ENCODE measurements at regions not wholly inside any gene's neighbourhood (a gene's known extent, or its start where the extent isn't known, plus 50 kb on each side); places are given as distances from the start of the nearest gene placed in this dataset.

DNA sequence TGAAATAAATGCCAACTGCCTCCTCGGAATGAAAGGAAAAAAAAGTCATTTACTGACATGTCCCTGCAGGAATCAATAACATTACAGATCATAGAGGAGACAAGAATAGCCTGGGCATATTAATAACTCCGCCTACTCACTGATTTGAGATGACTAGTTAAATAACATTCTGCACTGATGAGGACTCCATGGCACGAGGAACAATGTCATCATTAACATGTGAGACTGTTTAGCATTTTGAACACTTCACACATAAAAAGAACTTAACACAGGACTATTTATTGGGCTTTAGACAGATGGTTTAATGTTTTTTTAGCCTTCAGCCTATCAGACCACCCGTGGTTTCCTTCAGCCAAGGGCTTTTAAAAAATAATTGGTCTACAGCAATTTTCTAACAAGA lies 170.1 kb downstream of the OLFM4 start:
- TF ChIP-seq, protein P1, sequence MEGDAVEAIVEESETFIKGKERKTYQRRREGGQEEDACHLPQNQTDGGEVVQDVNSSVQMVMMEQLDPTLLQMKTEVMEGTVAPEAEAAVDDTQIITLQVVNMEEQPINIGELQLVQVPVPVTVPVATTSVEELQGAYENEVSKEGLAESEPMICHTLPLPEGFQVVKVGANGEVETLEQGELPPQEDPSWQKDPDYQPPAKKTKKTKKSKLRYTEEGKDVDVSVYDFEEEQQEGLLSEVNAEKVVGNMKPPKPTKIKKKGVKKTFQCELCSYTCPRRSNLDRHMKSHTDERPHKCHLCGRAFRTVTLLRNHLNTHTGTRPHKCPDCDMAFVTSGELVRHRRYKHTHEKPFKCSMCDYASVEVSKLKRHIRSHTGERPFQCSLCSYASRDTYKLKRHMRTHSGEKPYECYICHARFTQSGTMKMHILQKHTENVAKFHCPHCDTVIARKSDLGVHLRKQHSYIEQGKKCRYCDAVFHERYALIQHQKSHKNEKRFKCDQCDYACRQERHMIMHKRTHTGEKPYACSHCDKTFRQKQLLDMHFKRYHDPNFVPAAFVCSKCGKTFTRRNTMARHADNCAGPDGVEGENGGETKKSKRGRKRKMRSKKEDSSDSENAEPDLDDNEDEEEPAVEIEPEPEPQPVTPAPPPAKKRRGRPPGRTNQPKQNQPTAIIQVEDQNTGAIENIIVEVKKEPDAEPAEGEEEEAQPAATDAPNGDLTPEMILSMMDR (IDR thresholded peaks at IDR 0.05; ENCODE audit: insufficient read depth, low read depth, low read length) = no peak
- H3K4me3 ChIP-seq (ENCODE audit: low read depth, low read length) = no peak overlapping the region
- DNase-seq (ENCODE audit: low read depth) = no peak

DNA sequence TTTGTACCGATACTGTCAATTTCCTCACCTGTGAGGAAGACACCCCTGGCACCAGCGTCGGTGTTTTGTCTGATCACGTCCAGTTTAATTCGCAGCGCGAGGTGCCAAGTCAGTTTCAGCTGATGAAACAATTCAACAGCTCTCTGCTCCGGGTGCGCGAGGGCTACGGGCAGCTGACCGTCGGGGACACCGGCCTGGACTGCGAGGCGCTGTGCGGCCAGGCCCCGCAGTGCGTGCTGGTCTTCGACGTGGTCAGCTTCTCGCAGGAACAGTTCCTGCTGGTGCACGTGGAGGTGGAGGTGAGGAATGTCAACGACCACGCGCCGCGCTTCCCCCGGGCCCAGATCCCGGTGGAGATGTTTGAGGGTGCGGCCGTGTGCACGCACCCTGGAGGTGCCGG lies 171.5 kb downstream of the OLFM4 start:
- no peak for DNase-seq (ENCODE audit: low read depth)
- H3K4me3 ChIP-seq (ENCODE audit: low read depth, low read length) = no peak overlapping the region
- TF ChIP-seq, protein P1 (IDR thresholded peaks at IDR 0.05; ENCODE audit: insufficient read depth, low read depth, low read length) = no peak

DNA sequence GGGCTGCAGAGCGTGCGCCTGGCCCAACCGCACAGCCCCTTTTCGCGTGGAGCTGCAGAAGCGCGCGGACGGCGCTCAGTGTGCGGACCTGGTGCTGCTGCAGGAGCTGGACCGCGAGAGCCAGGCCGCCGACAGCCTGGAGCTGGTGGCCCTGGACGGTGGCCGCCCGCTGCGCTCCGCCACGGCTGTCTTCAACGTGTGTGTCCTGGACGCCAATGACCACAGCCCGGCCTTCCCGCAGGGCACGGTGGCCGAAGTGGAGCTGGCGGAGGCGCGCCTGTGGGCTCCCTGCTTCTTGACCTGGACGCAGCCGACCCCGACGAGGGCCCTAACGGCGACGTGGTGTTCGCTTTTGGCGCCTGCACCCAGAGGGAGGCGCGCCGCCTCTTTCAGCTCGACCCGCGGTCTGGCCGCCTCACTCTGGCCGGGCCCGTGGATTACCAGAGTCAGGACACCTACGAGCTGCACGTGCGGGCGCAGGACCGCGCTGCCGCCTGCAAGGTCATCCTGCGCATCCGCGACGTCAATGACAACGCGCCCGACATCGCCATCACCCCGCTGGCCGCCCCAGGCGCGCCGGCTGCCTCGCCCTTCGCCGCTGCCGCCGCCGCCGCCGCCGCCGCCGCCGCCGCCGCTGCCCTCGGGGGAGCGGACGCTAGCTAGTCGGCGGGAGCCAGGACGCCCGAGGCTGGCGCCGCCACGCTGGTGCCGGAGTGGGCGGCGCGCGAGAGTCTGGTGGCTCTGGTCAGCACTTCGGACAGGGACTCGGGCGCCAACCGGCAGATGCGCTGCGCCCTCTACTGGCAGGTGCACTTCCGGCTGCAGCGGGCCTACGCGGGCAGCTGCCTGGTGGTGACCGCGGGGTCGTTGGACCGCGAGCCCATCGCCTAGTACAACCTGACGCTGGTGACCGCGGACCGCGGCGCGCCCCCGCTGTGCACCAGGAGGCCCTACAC lies 172.2 kb downstream of the OLFM4 start:
- no peak overlapping the region for H3K4me3 ChIP-seq (ENCODE audit: low read depth, low read length)
- DNase-seq (ENCODE audit: low read depth) = peak; percentile 0
- TF ChIP-seq, protein P1 (IDR thresholded peaks at IDR 0.05; ENCODE audit: insufficient read depth, low read depth, low read length) = peak; percentile 15

- H3K4me3 ChIP-seq (ENCODE audit: low read depth, low read length) = no peak overlapping the region
- TF ChIP-seq, protein P1 (IDR thresholded peaks at IDR 0.05; ENCODE audit: insufficient read depth, low read depth, low read length) = peak; percentile 2
- no peak for DNase-seq (ENCODE audit: low read depth)
Measured at GRCh38 chr13:53201454-53202225, 173.0 kb downstream of the OLFM4 start.

DNA sequence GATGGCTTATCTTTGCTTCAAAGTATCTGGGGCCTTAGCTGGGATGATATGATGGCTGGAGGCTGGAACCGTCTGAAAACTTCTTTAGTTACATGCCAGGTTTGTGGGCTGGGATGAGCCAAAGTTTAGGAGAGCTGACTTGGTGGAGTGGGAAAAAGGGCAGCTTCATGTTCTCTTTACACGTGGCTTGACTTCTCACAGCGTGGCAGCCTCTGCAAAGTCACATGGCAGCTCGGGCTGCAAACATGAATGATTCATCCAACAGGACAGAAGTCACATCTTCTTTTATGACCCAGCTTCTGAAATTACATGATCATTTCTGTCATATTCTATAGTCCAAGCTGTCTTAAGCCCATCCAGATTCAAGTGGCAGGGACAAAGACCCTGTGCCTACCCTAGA lies 176.0 kb downstream of the OLFM4 start:
- TF ChIP-seq, protein P1 (IDR thresholded peaks at IDR 0.05; ENCODE audit: insufficient read depth, low read depth, low read length) = no peak

GRCh38 chr13:53206455-53206854 lies 177.8 kb downstream of the OLFM4 start:
- TF ChIP-seq, protein P1 (IDR thresholded peaks at IDR 0.05; ENCODE audit: insufficient read depth, low read depth, low read length) = peak; percentile 15
- H3K4me3 ChIP-seq (ENCODE audit: low read depth, low read length) = no peak overlapping the region
- no peak for DNase-seq (ENCODE audit: low read depth)

More for the DNA sequence above, 176.0 kb downstream of the OLFM4 start:
- no peak overlapping the region for H3K4me3 ChIP-seq (ENCODE audit: low read depth, low read length)
- DNase-seq (ENCODE audit: low read depth) = no peak
